ENCODE measurements at regions not wholly inside any gene's neighbourhood (a gene's known extent, or its start where the extent isn't known, plus 50 kb on each side); places are given as distances from the start of the nearest gene placed in this dataset.

GRCh38 chr9:2531481-2531880 is 90.1 kb upstream of the VLDLR start:
- FAIRE-seq (no peak), DNase-seq (ENCODE audit: low read depth, low spot score) (no peak)
- Histone ChIP-seq H3K4me2 (ENCODE audit: insufficient read depth, low read length) (no peak overlapping the region), H3K27me3 (ENCODE audit: control insufficient read depth in 2 of 2, insufficient read depth in 2 of 2, low read length in 2 of 2) (no peaks in the 10 kb centered on the region), H3K9ac (replicated peaks; ENCODE audit: extremely low read depth, insufficient read depth, low read length) (no peak overlapping the region), H2AFZ (ENCODE audit: low read depth, low read length) (no peak overlapping the region), H3K9me3 (replicated peaks; ENCODE audit: control insufficient read depth, insufficient read depth, low read length) (no peaks in the 10 kb centered on the region), H3K4me1 (ENCODE audit: control insufficient read depth, extremely low read depth, insufficient read depth, low read length) (no peaks in the 10 kb centered on the region), H3K9me1 (replicated peaks; ENCODE audit: control insufficient read depth, extremely low read depth, insufficient read depth, low read length) (no peaks in the 10 kb centered on the region), H3K4me3 (replicated peaks in 1 of 3; ENCODE audit: insufficient read depth in 1 of 3, low read depth in 1 of 3, low read length in 3 of 3) (no peak overlapping the region), H3K27ac (ENCODE audit: insufficient read depth, low read depth, low read length) (no peak overlapping the region), H3K36me3 (ENCODE audit: control insufficient read depth in 2 of 2, extremely low read depth in 1 of 2, insufficient read depth in 2 of 2, low read length in 2 of 2) (no peaks in the 10 kb centered on the region), H3K79me2 (ENCODE audit: control insufficient read depth, insufficient read depth, low read length) (no peaks in the 10 kb centered on the region), H4K20me1 (replicated peaks; ENCODE audit: control insufficient read depth, extremely low read depth, insufficient read depth, low read length) (no peaks in the 10 kb centered on the region)
- dilution Hi-C loops (cut with MboI; ENCODE audit: extremely low pct_ligation_motif_present, low sequenced_read_pairs): no loop called here
- intact Hi-C loops (cut with micrococcal nuclease): no loop called here
- ChIA-PET POLR2A (no interaction called here), CTCF (no interaction called here)
- no TSS peak for BruUV-seq (replicated peaks)
- TF ChIP-seq MYC (IDR thresholded peaks at IDR 0.05; ENCODE audit: low read depth, low read length) (no peak), EZH2 (IDR thresholded peaks at IDR 0.05; ENCODE audit: borderline replicate concordance, low read depth, low read length, severe bottlenecking) (no peak), POLR2AphosphoS5 (IDR thresholded peaks at IDR 0.05; ENCODE audit: insufficient read depth, low read depth, low read length) (no peak), GATA2 (IDR thresholded peaks at IDR 0.05; ENCODE audit: insufficient read depth, insufficient read length, low read depth, low read length) (no peak), POLR2A (IDR thresholded peaks at IDR 0.05; ENCODE audit: low read depth, low read length) (no peak), FOS (IDR thresholded peaks at IDR 0.05; ENCODE audit: borderline replicate concordance, insufficient read depth, low read length) (no peak), JUN (IDR thresholded peaks at IDR 0.05; ENCODE audit: borderline replicate concordance, insufficient read depth, insufficient read length, low read depth) (no peak), CTCF (IDR thresholded peaks at IDR 0.05; ENCODE audit: extremely low read depth in 1 of 2, insufficient read depth in 1 of 2, low read depth in 1 of 2, low read length in 2 of 2) (no peak)
- TF ChIP-seq, protein P1, sequence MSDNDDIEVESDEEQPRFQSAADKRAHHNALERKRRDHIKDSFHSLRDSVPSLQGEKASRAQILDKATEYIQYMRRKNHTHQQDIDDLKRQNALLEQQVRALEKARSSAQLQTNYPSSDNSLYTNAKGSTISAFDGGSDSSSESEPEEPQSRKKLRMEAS (IDR thresholded peaks at IDR 0.05; ENCODE audit: insufficient read depth, insufficient read length): no peak
